ENCODE measurements at regions not wholly inside any gene's neighbourhood (a gene's known extent, or its start where the extent isn't known, plus 50 kb on each side); places are given as distances from the start of the nearest gene placed in this dataset.
A peak's percentile ranks its signal among the peaks of the same experiment; 100 is the strongest.

DNA sequence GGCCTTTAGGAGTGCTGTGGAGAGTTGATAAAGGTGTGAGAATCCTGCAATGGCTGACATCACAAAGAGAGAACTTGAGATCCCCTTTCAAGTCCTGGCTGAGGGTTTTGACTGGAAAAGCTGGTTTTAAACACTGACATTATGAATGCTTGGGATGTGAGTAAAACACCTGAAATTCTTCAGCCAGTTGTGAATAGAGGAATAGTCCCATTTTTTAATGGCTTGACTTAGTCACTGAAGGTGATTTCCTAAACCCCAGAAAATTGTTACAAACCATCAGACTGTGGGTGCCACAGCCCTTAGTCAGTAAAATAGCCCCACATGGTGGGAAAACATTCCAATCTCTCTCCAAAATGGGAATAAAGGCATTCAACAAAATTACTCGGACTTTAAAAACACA lies 107.7 kb upstream of the LMO4 start:
- no peak for DNase-seq (ENCODE audit: low read depth)

- peak; percentile 98 for DNase-seq (ENCODE audit: low read depth)
These were observed 104.5 kb upstream of the LMO4 start for GRCh38 chr1:87224201-87224600.

DNA sequence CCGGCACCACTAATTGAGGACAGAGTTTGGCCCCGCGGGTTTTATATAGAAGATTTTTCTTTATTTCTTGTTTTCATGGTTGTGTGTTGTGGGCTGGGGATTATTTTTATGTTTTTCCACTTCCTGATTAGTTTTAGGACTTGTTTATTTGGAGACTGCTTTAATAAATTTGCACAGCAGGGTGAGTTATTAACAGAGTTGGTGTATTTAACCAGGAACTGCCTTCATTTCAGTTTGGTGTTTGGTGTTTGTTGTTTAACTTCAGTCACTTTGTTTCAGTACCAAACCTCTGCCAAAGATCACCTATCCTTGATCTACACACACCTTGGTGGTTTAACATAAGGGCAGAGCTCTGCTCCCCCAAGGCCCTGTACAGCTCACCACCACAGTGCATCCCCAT lies 103.5 kb upstream of the LMO4 start:
- DNase-seq (ENCODE audit: low read depth): no peak

DNA sequence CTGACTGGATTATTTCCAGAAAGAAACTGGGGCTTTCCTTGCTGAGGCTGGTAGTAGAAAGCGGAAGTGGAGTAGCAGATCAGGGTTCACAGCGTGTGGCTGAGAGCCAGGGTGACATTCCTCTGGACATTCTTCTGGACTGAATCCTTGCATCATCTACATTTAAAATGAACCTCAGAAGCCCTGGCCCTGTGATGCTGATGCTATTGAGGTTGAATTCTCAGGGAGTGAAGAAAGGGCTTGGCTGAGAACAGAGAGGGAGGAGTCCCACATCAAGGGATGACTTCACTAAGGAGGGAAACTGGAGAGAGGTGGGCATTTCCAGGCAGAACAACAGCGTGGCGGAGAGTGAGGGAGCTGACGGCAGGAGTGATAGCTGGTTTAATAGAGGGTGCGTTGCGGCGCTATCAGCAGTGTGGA lies 102.3 kb upstream of the LMO4 start:
- peak; percentile 96 for DNase-seq (ENCODE audit: low read depth)

DNA sequence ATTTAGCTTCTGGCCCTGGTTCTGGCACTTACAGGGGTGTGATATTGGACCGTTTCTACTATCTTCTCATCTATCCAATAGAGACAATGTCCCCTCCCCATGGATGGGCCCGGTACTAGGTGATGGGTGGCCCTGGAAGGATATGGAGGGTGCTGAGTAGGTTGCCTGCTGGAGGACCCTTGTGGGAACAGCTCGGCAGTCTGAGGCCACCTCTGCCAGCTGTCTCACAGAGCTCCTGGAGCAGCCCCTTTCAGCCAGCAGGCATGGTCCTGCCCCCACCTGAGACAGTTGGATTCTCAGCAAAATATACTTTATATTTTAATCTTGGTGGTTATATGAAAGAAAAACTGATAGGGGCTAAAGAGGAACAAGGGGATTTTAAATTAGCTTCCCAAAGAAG lies 101.0 kb upstream of the LMO4 start:
- DNase-seq (ENCODE audit: low read depth): no peak

- no peak for DNase-seq (ENCODE audit: low read depth)
These were observed 98.2 kb upstream of the LMO4 start for GRCh38 chr1:87230501-87230900.

DNA sequence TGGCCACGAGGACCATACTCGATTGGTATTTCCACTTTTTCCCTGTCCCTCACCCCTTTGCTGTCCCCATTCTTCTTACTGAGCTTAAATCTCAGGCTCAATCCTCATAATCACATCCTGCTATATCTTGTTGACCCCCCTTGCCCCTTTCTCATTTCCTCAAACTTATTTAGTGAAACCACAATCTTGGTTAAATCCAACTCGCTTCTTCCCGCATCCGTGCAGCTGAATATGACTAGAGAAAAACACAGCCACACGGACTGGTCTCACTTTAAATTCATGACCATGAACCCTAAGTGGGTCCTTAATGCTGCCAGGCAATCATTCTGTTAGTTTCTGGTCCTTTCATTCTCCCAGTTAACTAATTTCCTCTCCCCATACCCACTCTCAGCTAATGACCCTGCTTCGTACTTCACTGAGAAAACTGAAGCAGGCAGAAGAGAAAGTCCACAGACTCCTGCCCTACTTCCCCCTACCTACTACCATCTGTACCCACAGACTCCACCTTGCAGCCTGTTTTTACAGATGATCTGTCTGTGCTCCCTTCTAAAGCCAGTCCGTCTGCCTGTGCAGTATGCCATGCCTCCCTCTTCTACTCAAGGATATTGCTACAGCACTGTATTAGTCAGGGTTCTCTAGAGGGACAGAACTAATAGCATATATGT lies 96.8 kb upstream of the LMO4 start:
- DNase-seq (ENCODE audit: low read depth): no peak

GRCh38 chr1:87236585-87236984 lies 92.1 kb upstream of the LMO4 start:
- no peak for DNase-seq (ENCODE audit: low read depth)

DNA sequence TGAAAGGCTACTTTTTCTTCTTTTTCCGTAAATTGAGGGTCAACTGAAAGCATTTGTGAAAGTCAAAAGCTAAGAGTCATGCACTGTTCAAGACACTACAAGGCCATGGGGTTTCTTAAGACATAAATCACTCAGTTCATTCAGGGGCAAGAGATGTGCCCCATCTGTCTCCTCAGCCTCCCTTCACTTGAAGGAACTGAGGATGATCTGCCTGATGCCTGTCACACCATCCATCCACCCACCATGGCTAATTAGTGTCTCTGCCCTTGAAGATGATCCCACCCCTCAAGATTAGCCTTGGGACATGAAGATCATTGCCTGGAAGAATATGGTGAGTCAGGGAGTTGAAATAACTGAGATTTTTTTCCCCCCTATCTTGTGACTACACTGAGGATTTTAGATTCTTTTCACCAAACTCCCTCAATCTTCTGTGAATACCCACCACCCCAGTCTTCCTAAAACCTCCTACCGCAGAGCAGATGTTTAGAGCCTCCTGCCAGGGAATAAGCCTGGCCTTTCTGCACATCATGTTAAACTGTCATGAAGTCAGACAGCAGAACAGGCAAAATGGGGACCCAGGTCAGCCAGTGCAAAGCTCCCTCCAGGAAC lies 88.6 kb upstream of the LMO4 start:
- DNase-seq (ENCODE audit: low read depth): no peak

- DNase-seq (ENCODE audit: low read depth): no peak
These were observed 87.9 kb upstream of the LMO4 start for GRCh38 chr1:87240661-87241285.

- no peak for DNase-seq (ENCODE audit: low read depth)
These were observed 86.1 kb upstream of the LMO4 start for GRCh38 chr1:87242445-87243185.

GRCh38 chr1:87243573-87243972 lies 85.1 kb upstream of the LMO4 start:
- no peak for DNase-seq (ENCODE audit: low read depth)

- no peak for DNase-seq (ENCODE audit: low read depth)
These were observed 82.2 kb upstream of the LMO4 start for GRCh38 chr1:87246436-87246835.

- no peak for DNase-seq (ENCODE audit: low read depth)
These were observed 78.9 kb upstream of the LMO4 start for GRCh38 chr1:87249803-87250202.

- DNase-seq (ENCODE audit: low read depth): no peak
These were observed 78.3 kb upstream of the LMO4 start for GRCh38 chr1:87250336-87250735.

- DNase-seq (ENCODE audit: low read depth): peak; percentile 30
These were observed 76.3 kb upstream of the LMO4 start for GRCh38 chr1:87252406-87252805.

DNA sequence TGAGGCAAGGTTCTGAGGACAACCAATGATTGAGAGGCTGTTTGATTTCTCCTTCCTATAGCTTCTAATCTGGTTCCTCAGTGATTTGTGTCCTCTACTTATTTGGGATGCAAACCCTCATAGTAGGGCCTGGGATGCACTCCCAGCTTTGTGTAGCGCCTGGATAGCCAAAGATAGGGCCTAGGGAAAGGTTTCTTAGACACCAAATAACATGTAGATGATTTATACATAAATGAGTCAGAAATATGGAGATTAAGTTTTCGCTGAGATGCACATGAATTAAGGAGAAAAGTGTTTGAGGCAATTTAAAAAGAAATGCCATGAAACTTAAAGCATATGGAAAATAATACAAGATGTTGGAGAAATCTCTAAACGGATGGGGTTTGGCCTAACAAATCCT lies 66.0 kb upstream of the LMO4 start:
- DNase-seq (ENCODE audit: low read depth): no peak

DNA sequence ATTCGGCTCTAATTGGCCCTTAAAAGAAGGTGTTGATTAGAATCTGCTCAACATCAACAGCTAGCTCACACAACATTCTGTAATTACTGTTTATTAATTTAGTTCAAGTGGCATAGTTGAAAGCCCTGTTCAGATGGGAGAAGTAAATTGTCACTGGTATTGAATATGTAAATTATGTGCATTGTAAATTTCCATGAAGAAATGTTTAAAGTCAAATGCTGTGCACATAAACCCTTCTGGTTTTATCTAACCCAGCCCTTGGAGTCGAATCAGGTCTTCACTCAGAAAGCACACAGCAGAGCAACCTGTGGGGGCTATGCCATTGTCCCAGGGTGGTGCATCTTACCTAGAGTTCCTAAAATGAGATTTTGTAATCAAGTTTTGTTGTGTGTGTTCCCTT lies 65.4 kb upstream of the LMO4 start:
- no peak for DNase-seq (ENCODE audit: low read depth)

GRCh38 chr1:87263785-87264184 lies 64.9 kb upstream of the LMO4 start:
- no peak for DNase-seq (ENCODE audit: low read depth)

- no peak for DNase-seq (ENCODE audit: low read depth)
These were observed 63.7 kb upstream of the LMO4 start for GRCh38 chr1:87264976-87265375.

GRCh38 chr1:87265786-87266185 lies 62.9 kb upstream of the LMO4 start:
- no peak for DNase-seq (ENCODE audit: low read depth)

DNA sequence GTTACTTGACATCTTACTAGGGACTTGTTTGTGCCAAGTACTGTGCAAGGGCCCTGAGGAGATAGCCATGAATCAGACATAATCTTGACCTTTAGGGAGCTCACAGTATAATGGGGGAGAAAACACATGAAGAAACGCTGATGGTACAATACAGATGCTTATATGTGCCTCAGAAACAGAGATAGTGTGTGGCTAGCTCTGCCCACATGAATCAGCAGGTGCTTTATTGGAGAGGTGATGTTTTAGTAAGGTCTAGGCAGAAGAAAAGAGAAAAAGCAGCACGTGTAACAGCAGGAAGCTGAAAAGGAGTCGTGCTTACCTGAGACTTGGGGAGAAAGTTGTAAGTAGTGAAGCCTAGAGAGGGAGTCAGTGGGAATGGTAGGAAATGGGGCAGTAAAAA lies 60.6 kb upstream of the LMO4 start:
- DNase-seq (ENCODE audit: low read depth): no peak

DNA sequence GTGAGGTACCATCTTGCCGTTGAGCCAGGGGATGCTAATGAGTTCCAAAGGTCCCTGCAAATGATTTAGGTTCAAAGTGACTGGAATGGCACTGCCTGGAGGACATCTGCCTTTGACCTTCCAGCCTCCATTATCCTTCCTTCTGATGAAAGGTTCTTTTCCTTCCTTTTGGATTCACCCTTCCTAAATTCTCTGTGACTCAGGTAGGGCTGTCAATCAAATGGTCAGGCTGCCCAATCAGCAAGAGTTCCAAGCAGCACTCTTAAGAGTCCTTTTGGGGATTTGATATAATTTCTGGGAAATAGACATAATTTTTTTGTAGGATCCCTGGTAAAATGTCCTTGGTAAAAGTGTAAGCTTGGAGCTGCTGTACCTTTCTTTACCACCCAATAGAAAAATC lies 58.8 kb upstream of the LMO4 start:
- DNase-seq (ENCODE audit: low read depth): no peak
